ENCODE measurements at regions not wholly inside any gene's neighbourhood (a gene's known extent, or its start where the extent isn't known, plus 50 kb on each side); places are given as distances from the start of the nearest gene placed in this dataset.

DNA sequence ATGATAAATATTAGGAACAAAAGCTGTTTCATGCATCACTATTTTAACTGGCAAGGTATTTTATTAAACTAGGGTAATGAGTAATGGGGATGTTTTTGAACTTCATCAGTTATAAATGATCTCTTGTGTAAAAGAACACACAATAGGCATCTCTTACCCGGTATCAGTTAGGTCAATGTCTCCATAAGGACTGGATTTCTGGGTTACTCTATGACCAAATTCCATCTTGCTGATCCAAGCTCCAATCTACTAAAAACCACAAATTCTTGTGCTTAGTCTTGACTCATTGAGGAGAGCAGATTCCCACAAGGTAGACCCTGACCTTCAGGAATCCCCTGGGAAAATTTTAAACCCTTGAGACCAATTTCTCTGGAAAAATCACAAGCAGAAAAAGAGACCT lies 1167.7 kb downstream of the XPNPEP1 start:
- Histone ChIP-seq H3K27me3 (no peaks in the 10 kb centered on the region), H3K4me1 (no peaks in the 10 kb centered on the region), H3K4me3 (no peak overlapping the region), H3K27ac (no peak overlapping the region), H3K9me3 (no peaks in the 10 kb centered on the region), H3K36me3 (ENCODE audit: low read depth, missing control alignments) (no peaks in the 10 kb centered on the region)
- DNase-seq = no peak
- TF ChIP-seq POLR2A (IDR thresholded peaks at IDR 0.05) (no peak), CTCF (IDR thresholded peaks at IDR 0.05) (no peak)
- intact Hi-C loops (cut with DNase I; ENCODE audit: low total_unique reads) = no loop called here
- WGBS, 2 donors = 86 to 97% methylated on average over 1 of the region's 1 CpG

- Histone ChIP-seq H3K36me3 (ENCODE audit: low read depth, missing control alignments) (no peaks in the 10 kb centered on the region), H3K27me3 (no peaks in the 10 kb centered on the region), H3K4me1 (no peaks in the 10 kb centered on the region), H3K9me3 (no peaks in the 10 kb centered on the region), H3K27ac (no peak overlapping the region), H3K4me3 (no peak overlapping the region)
- TF ChIP-seq POLR2A (IDR thresholded peaks at IDR 0.05) (no peak), CTCF (IDR thresholded peaks at IDR 0.05) (no peak)
- intact Hi-C loops (cut with DNase I; ENCODE audit: low total_unique reads) = no loop called here
- 39 to 58% methylated on average over 2 of the region's 2 CpGs for WGBS, 2 donors
- DNase-seq = no peak
Observed at GRCh38 chr10:108753326-108753725, 1170.0 kb downstream of the XPNPEP1 start.

GRCh38 chr10:108749042-108749441 lies 1174.3 kb downstream of the XPNPEP1 start:
- DNase-seq = no peak
- TF ChIP-seq POLR2A (IDR thresholded peaks at IDR 0.05) = no peak
- no peak for TF ChIP-seq CTCF (IDR thresholded peaks at IDR 0.05)
- Histone ChIP-seq H3K36me3 (ENCODE audit: low read depth, missing control alignments) (no peaks in the 10 kb centered on the region), H3K4me1 (no peaks in the 10 kb centered on the region), H3K4me3 (no peak overlapping the region), H3K27me3 (no peaks in the 10 kb centered on the region), H3K27ac (no peak overlapping the region), H3K9me3 (no peaks in the 10 kb centered on the region)
- intact Hi-C loops (cut with DNase I; ENCODE audit: low total_unique reads) = no loop called here

DNA sequence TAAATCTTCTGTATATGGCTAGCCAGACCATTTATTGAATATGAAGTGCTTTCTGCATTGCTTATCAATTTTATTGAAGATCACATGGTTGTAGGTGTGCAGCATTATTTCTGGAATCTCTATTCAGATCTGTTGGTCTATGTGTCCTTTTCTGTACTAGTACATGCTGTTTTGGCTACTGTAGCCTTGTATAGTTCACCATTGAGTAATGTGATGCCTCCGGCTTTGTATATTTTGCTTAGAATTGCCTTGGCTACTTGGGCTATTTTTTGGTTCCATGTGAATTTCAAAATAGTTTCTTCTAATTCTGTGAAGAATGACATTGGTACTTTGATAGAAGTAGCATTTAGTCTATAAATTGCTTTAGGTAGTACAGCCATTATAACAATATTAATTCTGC lies 1187.2 kb downstream of the XPNPEP1 start:
- TF ChIP-seq POLR2A (IDR thresholded peaks at IDR 0.05) (no peak), CTCF (IDR thresholded peaks at IDR 0.05) (no peak)
- intact Hi-C loops (cut with DNase I; ENCODE audit: low total_unique reads) = no loop called here
- 81 to 100% methylated on average over 1 of the region's 1 CpG for WGBS, 2 donors
- Histone ChIP-seq H3K4me1 (no peaks in the 10 kb centered on the region), H3K27ac (no peak overlapping the region), H3K9me3 (no peaks in the 10 kb centered on the region), H3K36me3 (ENCODE audit: low read depth, missing control alignments) (no peaks in the 10 kb centered on the region), H3K27me3 (no peaks in the 10 kb centered on the region), H3K4me3 (no peak overlapping the region)
- no peak for DNase-seq

DNA sequence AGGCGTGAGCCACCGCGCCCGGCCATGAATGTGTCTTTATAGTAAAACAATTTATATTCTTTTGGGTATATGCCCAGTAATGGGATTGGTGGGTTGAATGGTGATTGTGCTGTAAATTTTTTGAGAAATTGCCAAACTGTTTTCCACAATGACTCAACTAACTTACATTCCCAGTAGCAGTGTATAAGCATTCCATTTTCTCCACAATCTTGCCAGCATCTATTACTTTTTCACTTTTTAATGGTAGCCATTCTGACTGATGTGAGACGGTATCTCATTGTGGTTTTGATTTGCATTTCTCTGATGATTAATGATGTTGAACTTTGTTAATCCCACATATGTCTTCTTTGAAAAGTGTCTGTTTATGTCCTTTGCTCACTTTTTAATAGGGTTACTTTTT lies 1187.9 kb downstream of the XPNPEP1 start:
- DNase-seq = no peak
- no peak for TF ChIP-seq POLR2A (IDR thresholded peaks at IDR 0.05)
- TF ChIP-seq CTCF (IDR thresholded peaks at IDR 0.05) = no peak
- Histone ChIP-seq H3K4me1 (no peaks in the 10 kb centered on the region), H3K36me3 (ENCODE audit: low read depth, missing control alignments) (no peaks in the 10 kb centered on the region), H3K9me3 (no peaks in the 10 kb centered on the region), H3K4me3 (no peak overlapping the region), H3K27me3 (no peaks in the 10 kb centered on the region), H3K27ac (no peak overlapping the region)
- 69 to 84% methylated on average over 5 of the region's 5 CpGs for WGBS, 2 donors
- intact Hi-C loops (cut with DNase I; ENCODE audit: low total_unique reads) = no loop called here

Data from testis (tissue), 2 donors.